HT-29 (cell line): ENCODE measurements at regions not wholly inside any gene's neighbourhood (a gene's known extent, or its start where the extent isn't known, plus 50 kb on each side); places are given as distances from the start of the nearest gene placed in this dataset.
"Not testable (repeated sequence)": the region's sequence is repeated elsewhere in the genome, so short reads cannot be mapped to it uniquely, and the experiment has no call there.

Experiments
- DNase-seq: peaks from one replicate; pipeline ENCODE4 v3.0.0-alpha.2; 2015; ENCODE audit warnings: low spot score

- DNase-seq = no peak
Observed at GRCh38 chr11:37916331-37916730, 1318.3 kb upstream of the RAG2 start.

DNA sequence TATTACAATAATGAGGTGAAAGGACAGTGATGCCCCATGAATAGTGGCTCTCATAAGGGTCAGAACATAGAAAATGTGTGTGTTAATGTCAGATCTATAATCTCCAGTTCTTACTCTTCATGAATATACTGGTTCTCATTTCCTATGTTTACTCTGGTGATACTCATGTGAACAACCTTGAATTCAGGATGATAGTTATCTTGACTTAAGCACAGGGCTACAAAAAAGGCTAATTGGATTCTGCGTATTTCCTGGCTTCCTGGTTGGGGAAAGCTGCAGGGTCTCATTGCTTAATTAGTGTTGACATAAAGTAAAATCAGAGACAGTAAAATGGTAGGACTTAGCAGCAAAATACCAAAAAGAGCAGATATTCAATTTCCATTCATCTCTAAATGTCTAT, 1316.8 kb upstream of the RAG2 start:
- DNase-seq = no peak

- DNase-seq = no peak
Observed at GRCh38 chr11:37908219-37908548, 1310.1 kb upstream of the RAG2 start.

DNA sequence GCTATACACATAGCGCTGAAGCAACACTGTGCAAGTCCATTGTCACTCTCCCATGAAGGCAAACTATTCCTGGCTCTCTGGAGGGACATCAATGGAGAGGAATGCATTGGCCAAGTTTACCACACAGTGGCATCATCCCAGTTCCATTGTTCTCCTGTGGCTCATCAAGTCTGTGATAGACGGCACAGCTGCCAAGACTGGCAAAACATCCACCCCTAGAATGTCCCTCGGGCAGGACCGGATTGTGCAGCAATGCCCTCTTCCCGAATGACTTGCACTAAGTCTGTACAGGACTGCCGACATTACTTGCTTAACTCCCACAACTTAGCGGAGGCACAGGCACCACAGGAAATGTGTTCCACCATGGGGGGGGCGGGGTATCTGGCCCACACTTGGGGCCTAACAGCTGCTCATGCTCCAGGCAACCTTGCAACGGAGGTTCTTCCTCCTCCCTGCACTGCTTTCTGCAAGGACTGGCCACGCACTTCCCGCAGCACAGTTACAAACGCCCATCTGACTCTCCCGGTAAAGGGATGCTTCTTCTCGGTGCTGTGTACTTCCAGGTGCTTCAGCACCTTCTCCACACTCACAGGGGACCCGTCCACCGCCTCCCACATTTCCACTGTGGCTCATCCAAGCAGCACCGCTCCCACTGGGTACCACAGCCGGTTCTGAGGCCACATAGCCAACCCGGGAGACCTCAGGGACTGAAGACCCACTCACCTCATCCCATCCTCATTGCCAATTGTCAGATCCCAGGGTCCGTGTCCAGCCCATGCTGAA, 1309.6 kb upstream of the RAG2 start:
- no peak for DNase-seq

GRCh38 chr11:37905707-37906417, 1307.8 kb upstream of the RAG2 start:
- peak; percentile 49 for DNase-seq

- DNase-seq = no peak
Observed at GRCh38 chr11:37896016-37896415, 1298.0 kb upstream of the RAG2 start.

GRCh38 chr11:37881741-37882140, 1283.7 kb upstream of the RAG2 start:
- no peak for DNase-seq

DNA sequence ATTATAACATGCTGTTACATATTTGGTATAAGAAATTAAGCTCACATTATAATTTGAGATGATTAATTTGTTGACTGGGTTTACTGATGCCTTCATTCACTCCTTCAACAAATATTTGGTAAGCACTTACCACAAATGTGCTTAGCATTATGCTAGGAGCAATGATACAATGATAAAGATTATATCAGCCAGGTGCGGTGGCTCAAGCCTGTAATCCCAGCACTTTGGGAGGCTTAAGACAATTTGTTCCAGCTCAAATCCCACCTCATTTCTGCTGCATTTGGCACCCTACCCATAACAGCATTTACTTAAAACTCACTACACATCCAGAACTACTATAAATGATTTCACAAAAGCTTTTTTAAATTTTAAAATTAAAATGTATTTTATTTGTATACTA, 1263.6 kb upstream of the RAG2 start:
- DNase-seq = no peak

GRCh38 chr11:37858806-37859537, 1260.9 kb upstream of the RAG2 start:
- not testable (repeated sequence) for DNase-seq

DNA sequence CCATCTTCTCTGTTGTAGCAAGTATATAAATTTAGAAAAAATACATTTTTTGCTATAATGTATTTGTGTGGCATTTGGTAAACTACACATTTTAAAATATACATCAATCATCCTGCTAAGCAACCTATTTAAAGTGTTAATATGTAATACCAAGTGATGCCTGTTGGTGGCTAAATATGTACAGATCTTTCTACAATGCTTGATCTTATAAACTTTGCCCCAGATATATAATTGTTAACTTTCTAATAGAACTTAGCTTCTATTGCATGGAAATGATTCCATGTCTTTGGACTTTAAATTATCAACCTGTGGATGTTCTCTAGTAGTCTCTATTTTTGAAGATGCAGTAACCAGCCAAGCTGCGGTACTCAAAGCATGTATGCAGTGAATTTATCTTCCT, 1260.4 kb upstream of the RAG2 start:
- peak; percentile 26 for DNase-seq

DNA sequence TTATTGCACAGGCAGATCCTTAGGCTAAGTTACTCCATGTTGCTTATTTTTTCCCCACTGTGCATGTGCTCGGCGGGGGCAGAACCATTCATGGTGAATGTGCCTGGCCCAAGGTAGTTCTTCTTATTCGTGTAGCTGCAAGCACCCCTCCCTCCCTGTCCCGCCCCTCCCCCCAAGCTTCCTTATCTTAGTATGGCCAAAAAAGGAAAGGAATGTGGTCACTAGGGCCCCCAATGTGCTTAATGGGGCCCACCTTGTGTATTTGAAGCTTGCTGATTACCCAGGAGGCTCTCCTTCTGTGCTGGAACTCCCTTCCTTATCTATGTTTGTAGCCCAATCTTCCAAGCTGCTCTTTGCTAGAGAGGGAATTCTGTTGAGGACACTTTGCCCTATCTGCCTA, 1259.7 kb upstream of the RAG2 start:
- DNase-seq = no peak

- no peak for DNase-seq
Observed at GRCh38 chr11:37849706-37850105, 1251.7 kb upstream of the RAG2 start.

DNA sequence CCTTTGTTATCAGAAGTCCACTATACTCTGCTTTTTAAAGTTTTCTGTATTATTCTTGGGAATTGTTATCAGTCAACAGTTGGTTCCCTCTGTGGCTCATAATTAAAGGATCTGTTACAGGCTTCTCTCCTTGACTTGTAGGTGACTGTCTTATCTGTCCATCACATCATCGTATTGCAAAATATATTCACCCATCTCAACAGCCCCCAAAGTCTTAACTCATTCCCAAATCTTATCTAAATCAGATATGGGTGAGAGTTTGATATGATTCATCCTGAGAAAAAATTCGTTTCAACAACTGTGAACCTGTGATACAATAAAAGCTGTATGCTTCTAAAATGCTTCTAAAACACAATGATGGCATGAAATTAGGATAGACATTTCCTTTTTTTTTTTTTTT, 1245.6 kb upstream of the RAG2 start:
- DNase-seq = no peak

DNA sequence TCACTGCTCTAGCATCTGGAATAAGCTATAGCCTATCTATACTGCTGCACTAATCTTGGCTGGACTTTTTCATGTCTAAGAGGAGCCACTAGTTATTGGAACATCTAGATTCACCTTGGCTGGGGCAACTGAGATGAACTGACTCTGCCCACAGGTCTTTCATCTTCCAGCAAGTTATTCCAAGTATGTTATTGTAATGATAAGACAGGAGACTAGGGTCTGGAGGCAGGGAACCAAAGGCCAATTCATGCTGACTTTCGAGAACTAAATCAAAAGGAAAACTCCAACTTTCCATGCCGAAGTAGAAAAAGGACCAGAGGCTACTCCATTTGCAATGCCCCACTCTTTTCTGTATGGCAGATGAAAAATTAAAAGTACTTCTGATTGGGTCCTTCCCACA, 1243.0 kb upstream of the RAG2 start:
- DNase-seq = no peak

DNA sequence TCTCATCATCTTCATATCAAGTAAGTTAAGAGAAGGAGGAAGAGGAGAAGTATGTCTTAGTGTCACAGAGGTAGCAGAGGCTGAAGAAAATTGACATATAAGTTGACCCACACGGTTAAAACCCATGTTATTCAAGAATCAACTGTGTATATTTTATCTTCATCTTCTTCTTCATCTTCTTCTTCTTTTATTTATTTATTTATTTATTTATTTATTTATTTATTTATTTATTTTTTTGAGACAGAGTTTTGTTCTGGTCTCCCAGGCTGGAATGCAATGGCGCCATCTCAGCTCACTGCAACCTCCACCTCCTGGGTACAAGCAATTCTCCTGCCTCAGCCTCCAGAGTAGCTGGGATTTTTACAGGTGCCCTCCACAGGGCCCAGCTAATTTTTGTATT, 1242.3 kb upstream of the RAG2 start:
- DNase-seq = not testable (repeated sequence)

GRCh38 chr11:37830529-37830928, 1232.5 kb upstream of the RAG2 start:
- DNase-seq = no peak

DNA sequence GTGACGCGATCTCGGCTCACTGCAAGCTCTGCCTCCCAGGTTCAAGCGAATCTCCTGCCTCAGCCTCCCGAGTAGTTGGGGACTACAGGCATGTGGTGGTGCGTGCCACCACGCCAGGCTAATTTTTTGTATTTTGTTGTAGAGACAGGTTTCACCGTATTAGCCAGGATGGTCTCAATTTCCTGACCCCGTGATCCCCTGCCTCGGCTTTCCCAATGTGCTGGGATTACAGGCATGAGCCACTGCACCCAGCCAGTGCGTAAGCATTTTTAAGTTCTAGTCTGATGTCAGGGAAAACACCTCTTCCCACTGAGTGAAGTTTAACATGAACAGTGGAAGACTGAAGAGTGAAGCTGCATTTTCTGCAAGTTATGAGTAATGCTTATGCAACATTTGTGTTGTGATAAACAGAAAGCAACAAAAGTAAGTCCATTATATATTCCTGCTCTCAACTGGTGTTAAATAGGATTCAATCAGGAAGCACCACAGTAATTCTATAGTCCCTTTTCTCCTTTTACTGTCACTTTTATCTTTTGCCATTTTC, 1219.8 kb upstream of the RAG2 start:
- DNase-seq = no peak

DNA sequence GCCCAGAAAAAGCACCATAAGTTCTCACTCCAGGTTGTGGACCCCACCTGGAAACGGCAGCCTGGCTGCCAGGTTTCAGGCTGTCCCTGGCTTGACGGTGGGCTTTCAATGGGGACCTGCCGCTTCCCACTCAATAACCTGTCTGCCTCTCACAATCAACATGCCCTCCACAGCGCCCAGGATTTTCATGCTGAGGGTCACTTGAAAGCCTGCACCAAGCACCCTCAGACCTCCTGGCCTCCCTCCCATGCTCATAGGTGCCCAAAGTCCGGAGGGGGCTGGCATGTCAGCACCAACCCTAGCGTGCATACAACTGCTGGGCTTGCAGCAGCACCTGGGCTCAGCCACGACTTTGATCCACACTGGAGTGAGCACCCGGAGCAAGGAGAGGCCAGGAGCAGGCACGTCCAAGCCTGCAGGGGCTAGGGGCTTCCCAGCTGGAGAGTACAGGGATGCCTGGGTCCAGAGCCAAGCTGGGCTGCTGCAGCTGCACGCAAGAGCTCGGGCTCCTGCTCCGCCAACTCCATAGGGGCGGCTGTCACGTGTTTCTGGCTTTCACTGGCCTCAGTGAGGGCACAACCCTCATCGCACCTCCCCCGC, 1214.3 kb upstream of the RAG2 start:
- DNase-seq = no peak

GRCh38 chr11:37811349-37811748, 1213.3 kb upstream of the RAG2 start:
- DNase-seq = no peak

GRCh38 chr11:37804666-37805065, 1206.6 kb upstream of the RAG2 start:
- no peak for DNase-seq

DNA sequence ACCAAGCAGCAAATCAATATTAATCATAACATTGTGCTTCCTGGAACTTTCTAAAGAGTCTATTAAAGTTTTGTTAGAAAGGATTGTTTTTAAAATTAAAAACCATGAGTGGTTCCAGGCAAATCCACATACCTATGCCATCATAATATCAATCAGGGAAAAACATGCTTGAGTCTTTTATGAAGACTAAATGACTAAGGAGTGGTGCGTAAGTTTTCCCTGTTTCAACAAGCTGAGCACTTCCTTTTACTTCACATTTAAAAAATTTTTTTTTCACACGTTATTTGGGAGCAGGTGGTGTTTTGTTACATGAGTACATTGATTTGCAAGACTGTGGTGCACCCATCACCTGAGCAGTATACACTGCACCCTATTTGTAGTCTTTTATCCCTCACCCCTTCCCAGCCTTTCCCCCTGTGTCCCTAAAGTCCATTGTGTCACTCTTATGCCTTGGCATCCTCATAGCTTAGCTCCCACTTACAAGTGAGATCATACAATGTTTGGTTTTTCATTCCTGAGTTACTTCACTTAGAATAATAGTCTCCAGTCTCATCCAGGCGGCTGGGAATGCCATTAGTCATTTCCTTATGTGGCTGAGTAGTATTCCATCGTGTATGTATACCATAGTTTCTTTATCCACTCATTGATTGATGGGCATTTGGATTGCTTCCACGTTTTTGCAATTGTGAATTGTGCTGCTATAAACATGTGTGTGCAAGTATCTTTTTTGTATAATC, 1190.3 kb upstream of the RAG2 start:
- DNase-seq = no peak
